Dedifferentiated amniotic fluid mesenchymal stem cell (primary cell): ENCODE measurements at regions not wholly inside any gene's neighbourhood (a gene's known extent, or its start where the extent isn't known, plus 50 kb on each side); places are given as distances from the start of the nearest gene placed in this dataset.
"Not testable (repeated sequence)": the region's sequence is repeated elsewhere in the genome, so short reads cannot be mapped to it uniquely, and the experiment has no call there.

Source experiments
- DNase-seq: peaks from one replicate; pipeline ENCODE4 v3.0.0-alpha.2; 2016; ENCODE audit errors: extremely low spot score

GRCh38 chr21:25487046-25487594 lies 120.2 kb downstream of the MRPL39 start:
- DNase-seq: no peak

DNA sequence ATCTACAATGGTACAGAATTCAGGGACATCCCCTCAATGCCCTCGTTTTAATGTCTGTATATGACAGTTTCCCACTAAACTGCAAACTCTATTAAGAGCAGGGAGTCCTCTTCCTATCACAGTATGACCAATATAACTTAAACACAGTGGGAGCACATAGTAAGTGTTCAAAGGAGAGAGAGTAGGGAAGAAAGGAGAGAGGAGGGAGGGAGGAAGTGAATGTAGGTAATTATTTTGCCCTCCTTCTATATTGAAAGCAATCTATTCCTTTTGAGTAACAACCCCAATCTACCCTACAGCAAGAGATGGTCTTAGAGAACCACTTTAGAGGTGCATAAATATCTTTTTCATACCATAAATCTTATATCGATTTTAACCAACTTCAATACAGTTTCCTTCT lies 121.4 kb downstream of the MRPL39 start:
- no peak for DNase-seq

GRCh38 chr21:25467896-25468295 lies 139.4 kb downstream of the MRPL39 start:
- DNase-seq: no peak

GRCh38 chr21:25467071-25467470 lies 140.2 kb downstream of the MRPL39 start:
- DNase-seq: not testable (repeated sequence)

DNA sequence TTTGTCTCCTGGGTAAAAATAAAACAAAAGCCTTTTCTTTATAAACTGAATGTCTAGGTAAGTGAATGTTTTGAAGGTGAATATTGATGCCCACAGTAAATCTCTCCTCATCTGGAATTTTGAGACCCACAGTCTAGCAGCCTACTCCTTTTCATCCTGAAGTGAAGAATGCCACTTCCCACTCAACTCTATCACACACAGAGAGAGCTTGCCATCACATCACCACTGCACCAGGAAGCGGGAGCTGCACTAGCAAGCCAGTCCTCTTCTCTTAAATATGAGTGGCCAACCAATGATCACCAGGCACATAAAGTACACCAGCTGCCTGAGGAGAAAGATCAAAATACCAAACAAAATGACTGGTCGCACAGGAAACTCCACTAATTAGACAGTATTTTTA lies 140.8 kb downstream of the MRPL39 start:
- no peak for DNase-seq

DNA sequence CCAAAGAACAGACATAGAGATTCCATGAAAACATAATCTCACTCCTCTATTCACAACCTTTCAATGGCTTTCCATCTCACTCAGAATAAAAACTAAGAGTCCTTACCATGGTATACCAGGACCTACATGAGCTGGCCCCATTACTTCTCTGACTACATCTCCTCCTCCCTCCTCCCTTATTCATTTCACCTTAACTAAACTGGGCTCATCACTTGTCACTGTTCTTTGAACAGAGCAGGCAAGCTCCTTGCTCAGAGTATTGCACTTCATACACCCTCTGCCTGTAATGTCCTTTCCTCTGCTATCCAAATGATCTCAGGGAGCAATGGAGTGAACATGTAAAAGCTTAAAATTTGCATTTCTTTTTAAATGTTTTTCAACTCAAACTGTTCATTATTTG lies 142.0 kb downstream of the MRPL39 start:
- DNase-seq: no peak

DNA sequence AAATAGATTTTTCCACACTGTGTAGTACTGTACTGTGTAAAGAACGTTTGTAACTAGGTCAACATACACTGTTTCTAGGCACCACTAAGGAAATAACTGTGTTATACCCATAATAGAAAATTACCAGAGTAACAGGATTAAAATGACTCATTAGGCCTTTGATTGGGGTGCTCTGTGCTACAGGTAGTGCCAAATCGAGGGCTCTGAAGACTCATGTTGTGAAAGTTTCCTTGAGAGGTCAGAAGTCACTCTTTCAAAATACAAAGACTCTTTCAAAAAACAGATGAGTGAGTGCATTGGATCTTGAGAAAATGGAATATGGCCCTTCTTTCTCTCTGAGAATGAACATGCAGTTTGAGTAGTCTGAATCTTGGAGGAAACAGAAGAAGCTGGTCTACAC lies 143.0 kb downstream of the MRPL39 start:
- no peak for DNase-seq

DNA sequence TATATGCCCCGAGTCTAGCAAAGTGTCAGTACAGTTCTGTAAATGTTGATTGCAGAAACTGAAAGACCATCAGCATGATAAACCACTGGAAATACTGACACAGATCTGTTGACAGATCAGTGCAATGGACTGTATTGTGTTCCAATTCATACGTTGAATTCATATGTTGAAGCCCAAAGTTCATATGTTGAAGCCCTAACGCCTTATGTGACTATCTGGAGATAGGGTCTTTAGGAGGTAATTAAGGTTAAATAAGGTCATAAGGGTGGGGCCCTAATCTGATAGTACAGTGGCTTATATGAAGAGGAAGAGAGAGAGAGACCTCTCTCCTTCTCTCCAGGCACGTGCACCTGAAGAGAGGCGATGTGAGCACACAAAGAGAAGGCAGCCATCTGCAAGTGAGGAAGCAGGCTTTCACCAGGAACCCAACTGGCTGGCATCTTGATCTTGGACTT lies 144.7 kb downstream of the MRPL39 start:
- no peak for DNase-seq

- no peak for DNase-seq
Measured at GRCh38 chr21:25461725-25462124, 145.6 kb downstream of the MRPL39 start.

DNA sequence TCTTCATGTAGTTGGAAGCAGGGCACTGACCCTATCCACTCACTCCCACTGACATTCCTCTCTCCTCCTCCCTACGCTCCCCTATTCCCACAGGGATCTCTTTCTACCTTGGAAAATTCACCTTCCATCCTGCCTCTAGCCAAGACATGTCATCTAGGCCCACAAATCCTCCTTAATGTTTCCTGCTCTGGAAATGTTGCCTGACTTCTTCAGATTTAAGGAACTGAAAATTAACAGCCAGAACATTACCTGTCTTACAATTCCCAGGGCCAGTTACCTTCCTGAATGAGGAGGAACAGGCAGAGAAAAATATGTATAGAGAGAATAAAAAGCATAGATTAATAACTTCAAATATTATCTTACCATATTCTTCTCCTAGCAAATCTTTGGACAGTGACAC lies 147.3 kb downstream of the MRPL39 start:
- DNase-seq: no peak

DNA sequence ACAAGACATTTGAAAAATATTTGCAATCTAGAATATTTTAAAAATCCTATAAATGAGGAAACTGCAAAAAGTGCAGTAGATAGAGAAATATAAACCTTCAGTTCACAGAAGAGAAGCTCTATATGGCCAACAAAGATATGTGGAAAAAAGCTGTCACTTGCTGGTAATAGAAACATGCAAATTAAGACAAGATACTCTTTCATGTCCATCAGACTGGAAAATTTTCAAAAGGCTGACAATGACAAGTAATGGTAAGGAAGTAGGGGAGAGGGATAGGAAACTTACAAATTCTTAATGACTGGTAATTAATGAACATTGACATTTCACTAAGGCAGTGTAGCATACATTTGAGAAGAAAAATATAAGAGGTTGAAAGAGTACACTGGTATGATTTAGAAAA lies 147.9 kb downstream of the MRPL39 start:
- no peak for DNase-seq

GRCh38 chr21:25458484-25458883 lies 148.8 kb downstream of the MRPL39 start:
- no peak for DNase-seq

DNA sequence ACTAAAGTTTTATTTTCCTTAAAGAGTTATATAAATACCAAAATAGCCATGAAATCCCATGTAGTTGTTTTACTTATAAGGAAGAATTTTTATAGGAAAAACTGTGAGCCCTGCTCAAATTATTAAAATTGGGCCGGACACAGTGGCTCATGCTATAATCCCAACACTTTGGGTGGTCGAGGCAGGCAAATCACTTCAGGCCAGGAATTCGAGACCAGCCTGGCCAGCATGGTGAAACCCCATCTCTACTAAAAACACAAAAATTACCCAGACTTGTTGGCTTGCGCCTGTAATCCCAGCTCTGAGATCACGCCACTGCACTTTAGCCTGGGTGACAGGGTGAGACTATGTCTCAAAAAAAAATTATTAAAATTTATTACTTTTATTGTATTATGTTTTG lies 149.3 kb downstream of the MRPL39 start:
- no peak for DNase-seq

DNA sequence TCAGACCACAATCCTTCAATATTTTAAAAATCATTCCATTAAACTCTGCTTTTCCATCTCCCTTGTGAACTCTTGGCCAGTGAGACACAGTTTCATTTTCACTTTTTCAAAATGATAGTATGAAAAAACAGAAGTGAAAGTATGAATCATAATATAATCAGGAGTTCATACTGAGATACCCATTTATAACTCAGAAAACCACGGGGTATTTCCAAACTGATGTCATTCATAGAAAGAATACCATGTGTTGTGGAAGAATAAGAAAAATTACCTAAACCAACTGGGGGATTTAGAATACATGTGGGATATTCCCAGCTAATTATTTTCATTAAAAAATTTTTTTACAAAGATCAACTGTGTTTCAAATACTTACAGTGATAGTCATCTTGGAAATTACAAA lies 149.9 kb downstream of the MRPL39 start:
- DNase-seq: peak; percentile 88

- DNase-seq: no peak
Measured at GRCh38 chr21:25456672-25457071, 150.6 kb downstream of the MRPL39 start.

GRCh38 chr21:25453524-25453923 lies 153.8 kb downstream of the MRPL39 start:
- no peak for DNase-seq

DNA sequence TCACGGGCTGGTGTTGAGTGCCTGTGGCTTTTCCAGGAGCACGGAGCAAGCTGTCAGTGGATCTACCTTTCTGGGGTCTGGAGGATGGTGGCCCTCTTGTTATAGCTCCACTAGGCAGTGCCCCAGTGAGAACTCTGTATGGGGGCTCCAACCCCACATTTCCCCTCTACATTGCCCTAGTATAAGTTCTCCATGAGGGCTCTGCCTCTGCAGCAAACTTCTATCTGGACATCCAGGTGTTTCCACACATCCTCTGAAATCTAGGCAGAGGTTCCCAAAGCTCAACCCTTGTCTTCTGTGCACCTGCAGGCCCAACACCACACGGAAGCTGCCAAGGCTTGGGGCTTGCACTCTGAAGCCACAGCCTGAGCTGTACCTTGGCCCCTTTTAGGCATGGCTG lies 157.3 kb downstream of the MRPL39 start:
- DNase-seq: no peak

DNA sequence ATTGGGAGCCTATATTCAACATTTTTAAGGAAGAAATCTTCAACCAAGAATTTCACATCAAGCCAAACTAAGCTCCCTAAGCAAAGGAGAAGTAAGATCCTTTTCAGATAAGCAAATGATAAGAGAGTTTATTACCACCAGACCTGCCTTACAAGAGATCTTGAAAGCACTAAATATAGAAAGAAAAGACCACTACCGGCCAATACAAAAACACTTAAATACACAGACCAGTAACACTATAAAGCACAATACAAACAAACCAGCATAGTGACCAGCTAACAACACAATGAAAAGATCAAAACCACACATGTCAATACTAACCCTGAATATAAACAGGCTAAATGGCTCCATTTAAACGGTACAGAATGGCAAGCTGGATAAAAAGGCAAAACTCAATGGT lies 165.4 kb downstream of the MRPL39 start:
- DNase-seq: no peak

DNA sequence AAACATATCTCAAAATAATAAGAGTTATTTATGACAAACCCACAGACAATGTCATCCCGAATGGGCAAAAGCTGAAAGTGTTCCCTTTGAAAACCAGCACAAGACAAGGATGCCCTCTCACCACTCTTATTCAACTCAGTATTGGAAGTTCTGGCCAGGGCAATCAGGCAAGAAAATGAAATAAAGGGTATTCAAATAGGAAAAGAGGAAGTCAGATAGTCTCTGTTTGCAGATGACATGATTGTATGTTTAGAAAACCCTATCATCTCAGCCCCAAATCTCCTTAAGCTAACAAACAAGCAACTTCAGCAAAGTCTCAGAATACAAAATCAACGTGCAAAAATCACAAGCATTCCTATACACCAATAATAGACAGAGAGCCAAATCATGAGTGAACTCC lies 169.8 kb downstream of the MRPL39 start:
- not testable (repeated sequence) for DNase-seq

GRCh38 chr21:25428537-25428936 lies 178.7 kb downstream of the MRPL39 start:
- DNase-seq: no peak

GRCh38 chr21:25427828-25428227 lies 179.5 kb downstream of the MRPL39 start:
- no peak for DNase-seq

- DNase-seq: no peak
Measured at GRCh38 chr21:25426580-25426979, 180.7 kb downstream of the MRPL39 start.

DNA sequence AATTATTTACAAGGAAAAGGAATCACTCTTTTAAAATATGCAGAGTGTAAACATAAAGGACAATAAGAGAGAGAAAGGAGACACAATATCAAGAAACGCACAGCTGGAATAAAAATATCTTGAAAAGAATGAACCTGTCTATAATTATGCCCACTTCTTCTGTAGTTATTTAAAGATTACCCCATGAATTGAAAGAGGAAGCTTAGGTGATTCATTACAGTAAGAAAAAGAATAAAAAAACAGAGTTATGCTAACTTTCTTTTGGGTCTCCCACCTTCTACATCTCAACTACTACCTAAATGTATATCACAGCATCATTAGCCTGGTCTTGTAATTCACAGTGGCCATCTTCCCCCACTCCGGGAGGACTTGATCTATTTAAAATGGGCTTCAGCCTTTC lies 182.1 kb downstream of the MRPL39 start:
- no peak for DNase-seq

- no peak for DNase-seq
Measured at GRCh38 chr21:25424634-25425033, 182.6 kb downstream of the MRPL39 start.

DNA sequence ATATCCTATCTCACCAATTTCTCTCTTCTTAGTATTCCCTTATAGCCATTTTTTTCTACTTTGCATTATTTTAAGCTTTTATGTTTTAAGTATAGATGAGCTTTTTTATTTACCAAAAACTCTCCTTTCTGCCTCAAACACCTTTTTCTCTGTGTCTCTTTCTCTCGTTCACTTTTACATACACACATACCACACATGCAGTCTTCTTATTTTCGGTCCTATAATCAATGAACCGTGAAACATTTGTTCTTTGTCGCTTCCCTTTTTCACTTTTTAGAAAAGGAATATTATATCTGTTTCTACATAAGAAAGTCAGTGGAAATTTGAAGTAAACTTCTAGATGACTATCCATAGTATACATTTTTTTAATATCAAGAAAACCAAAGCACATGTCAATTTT lies 183.2 kb downstream of the MRPL39 start:
- no peak for DNase-seq
